ENCODE measurements at regions not wholly inside any gene's neighbourhood (a gene's known extent, or its start where the extent isn't known, plus 50 kb on each side); places are given as distances from the start of the nearest gene placed in this dataset.

- no peak for DNase-seq (ENCODE audit: low spot score)
- no peak for ATAC-seq (ENCODE audit: low FRiP score)
- TF ChIP-seq, protein P1, sequence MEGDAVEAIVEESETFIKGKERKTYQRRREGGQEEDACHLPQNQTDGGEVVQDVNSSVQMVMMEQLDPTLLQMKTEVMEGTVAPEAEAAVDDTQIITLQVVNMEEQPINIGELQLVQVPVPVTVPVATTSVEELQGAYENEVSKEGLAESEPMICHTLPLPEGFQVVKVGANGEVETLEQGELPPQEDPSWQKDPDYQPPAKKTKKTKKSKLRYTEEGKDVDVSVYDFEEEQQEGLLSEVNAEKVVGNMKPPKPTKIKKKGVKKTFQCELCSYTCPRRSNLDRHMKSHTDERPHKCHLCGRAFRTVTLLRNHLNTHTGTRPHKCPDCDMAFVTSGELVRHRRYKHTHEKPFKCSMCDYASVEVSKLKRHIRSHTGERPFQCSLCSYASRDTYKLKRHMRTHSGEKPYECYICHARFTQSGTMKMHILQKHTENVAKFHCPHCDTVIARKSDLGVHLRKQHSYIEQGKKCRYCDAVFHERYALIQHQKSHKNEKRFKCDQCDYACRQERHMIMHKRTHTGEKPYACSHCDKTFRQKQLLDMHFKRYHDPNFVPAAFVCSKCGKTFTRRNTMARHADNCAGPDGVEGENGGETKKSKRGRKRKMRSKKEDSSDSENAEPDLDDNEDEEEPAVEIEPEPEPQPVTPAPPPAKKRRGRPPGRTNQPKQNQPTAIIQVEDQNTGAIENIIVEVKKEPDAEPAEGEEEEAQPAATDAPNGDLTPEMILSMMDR (IDR thresholded peaks at IDR 0.05): no peak
These were observed 332.9 kb upstream of the PRDM1 start for GRCh38 chr6:105753207-105753606.

GRCh38 chr6:105750089-105750488, 336.0 kb upstream of the PRDM1 start:
- TF ChIP-seq, protein P1 (IDR thresholded peaks at IDR 0.05): no peak
- ATAC-seq (ENCODE audit: low FRiP score) (no peak), DNase-seq (ENCODE audit: low spot score) (no peak)

GRCh38 chr6:105748737-105749161, 337.4 kb upstream of the PRDM1 start:
- DNase-seq (ENCODE audit: low spot score) (no peak), ATAC-seq (ENCODE audit: low FRiP score) (no peak)
- TF ChIP-seq, protein P1 (IDR thresholded peaks at IDR 0.05): no peak

DNA sequence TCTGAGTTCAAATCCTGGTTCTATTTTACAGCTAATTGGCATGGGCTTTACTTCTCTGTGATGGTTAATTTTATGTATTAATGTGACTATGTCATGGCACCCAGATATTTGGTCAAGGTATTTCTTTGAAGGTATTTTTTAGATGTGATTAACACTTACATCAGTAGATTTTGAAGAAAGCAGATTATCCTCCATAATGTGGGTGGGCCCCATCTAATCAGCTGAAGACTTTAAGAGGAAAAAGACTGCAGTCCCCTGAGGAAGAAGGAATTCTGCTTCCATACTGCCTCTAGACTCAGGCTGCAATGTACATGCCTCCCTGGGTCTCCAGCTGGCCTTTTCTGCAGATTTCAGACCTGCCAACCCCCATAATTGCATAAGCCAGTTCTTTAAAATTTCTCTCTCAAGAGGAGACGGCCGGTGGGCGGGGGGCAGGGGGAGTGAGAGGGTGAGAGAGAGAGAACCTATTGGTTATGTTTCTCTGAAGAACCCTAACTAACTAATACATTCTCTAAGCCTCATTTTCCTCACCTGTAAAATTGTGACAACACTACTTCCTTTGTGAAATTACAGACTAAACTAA, 338.2 kb upstream of the PRDM1 start:
- TF ChIP-seq, protein P1 (IDR thresholded peaks at IDR 0.05): no peak
- ATAC-seq (ENCODE audit: low FRiP score) (no peak), DNase-seq (ENCODE audit: low spot score) (no peak)

DNA sequence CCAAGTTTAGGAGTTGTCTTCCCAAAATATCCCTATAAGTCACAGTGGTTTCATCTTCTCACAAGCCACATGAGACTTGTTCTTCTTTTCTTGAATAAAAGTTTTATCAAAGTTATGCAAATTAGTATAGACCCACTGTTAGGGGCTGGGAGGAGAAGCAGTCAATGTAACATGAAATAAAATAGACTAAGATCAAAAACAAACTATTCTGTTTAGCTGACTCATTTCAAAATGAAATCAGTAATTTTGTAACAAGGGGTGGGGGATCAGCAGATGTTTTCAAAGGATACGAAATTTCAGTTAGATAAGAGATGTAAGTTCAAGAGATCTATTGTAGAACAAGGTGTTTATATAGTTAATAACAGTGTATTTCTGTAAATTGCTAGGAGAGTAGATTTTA, 339.6 kb upstream of the PRDM1 start:
- TF ChIP-seq, protein P1 (IDR thresholded peaks at IDR 0.05): no peak
- DNase-seq (ENCODE audit: low spot score) (no peak), ATAC-seq (ENCODE audit: low FRiP score) (no peak)

- ATAC-seq (ENCODE audit: low FRiP score) (no peak), DNase-seq (ENCODE audit: low spot score) (no peak)
- TF ChIP-seq, protein P1 (IDR thresholded peaks at IDR 0.05): no peak
These were observed 340.0 kb upstream of the PRDM1 start for GRCh38 chr6:105746130-105746505.

GRCh38 chr6:105745464-105746129, 340.5 kb upstream of the PRDM1 start:
- TF ChIP-seq, protein P1 (IDR thresholded peaks at IDR 0.05): no peak

More at GRCh38 chr6:105745464-105746129, 340.5 kb upstream of the PRDM1 start:
- ATAC-seq (ENCODE audit: low FRiP score) (no peak), DNase-seq (ENCODE audit: low spot score) (no peak)

All from omental fat pad (tissue), 3 donors.